PFSK-1 (cell line): ENCODE measurements at regions not wholly inside any gene's neighbourhood (a gene's known extent, or its start where the extent isn't known, plus 50 kb on each side); places are given as distances from the start of the nearest gene placed in this dataset.

Experiments used
- POLR2AphosphoS5 ChIP-seq: IDR thresholded peaks from 2 replicates; pipeline ENCODE4 v1.6.1; 2012; ENCODE audit warnings: low read depth, mild to moderate bottlenecking, control low read depth, low read length, moderate library complexity
- SIN3A ChIP-seq: IDR thresholded peaks from 2 replicates; pipeline ENCODE4 v1.6.1; 2012; ENCODE audit warnings: mild to moderate bottlenecking, low read length, moderate library complexity, borderline replicate concordance; ENCODE audit not compliant: insufficient read depth
- TAF1 ChIP-seq: IDR thresholded peaks from 2 replicates; pipeline ENCODE4 v1.6.1; 2012; ENCODE audit warnings: low read length, control low read depth, borderline replicate concordance; ENCODE audit not compliant: insufficient read depth
- TF ChIP-seq, protein P1 (sequence below), 2 experiments: IDR thresholded peaks; 2 replicates each; pipeline versions ENCODE4 v1.6.1 to v1.8.0; 2011 to 2012; ENCODE audit warnings: low read depth in 2 of 2, low read length in 2 of 2, control low read depth in 1 of 2, inconsistent platforms in 1 of 2, mild to moderate bottlenecking in 1 of 2, moderate library complexity in 1 of 2; ENCODE audit not compliant: insufficient read depth in 1 of 2

DNA sequence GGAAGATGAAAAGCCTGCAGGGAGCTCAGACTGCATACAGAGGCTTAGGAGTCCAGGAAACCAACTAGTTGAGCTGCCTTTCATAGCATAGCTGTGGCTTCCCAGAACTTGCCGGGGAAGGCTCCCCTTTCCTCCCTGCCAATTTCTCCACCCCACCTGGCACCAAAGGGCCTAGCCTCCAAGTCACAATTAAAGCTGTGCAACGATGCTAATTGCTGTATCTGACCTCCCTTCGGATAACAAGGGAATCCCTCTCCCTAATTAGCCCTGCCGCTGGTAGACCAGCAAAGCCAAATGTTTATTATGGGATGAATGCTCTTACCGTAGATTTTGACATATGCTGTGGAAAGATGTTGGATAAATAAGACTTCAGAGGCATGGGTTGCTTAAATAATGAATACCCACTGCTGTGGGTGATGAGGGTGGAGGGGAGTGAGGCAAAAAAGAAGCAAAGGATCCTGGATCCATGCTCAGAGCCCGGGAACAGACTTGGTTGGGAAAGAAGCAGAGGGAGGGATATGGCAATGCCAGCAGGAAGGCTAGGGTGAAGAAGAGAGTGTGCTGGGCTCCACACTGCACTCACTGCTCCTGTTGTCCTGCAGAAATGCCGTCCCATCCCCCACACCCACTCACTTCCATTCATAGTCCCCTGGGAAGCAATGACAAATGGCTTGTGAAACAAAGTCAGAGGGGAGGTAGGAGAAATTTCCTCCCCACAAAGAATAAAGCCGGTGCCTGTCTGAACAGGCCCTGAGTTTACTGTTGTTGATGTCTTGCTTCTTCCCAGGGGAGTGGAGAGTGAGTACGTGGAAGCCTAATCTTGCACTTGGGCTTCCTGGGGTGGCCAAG, 608.1 kb upstream of the CADM1 start:
- TF ChIP-seq POLR2AphosphoS5 (no peak), TAF1 (no peak), SIN3A (no peak)
- TF ChIP-seq, protein P1, sequence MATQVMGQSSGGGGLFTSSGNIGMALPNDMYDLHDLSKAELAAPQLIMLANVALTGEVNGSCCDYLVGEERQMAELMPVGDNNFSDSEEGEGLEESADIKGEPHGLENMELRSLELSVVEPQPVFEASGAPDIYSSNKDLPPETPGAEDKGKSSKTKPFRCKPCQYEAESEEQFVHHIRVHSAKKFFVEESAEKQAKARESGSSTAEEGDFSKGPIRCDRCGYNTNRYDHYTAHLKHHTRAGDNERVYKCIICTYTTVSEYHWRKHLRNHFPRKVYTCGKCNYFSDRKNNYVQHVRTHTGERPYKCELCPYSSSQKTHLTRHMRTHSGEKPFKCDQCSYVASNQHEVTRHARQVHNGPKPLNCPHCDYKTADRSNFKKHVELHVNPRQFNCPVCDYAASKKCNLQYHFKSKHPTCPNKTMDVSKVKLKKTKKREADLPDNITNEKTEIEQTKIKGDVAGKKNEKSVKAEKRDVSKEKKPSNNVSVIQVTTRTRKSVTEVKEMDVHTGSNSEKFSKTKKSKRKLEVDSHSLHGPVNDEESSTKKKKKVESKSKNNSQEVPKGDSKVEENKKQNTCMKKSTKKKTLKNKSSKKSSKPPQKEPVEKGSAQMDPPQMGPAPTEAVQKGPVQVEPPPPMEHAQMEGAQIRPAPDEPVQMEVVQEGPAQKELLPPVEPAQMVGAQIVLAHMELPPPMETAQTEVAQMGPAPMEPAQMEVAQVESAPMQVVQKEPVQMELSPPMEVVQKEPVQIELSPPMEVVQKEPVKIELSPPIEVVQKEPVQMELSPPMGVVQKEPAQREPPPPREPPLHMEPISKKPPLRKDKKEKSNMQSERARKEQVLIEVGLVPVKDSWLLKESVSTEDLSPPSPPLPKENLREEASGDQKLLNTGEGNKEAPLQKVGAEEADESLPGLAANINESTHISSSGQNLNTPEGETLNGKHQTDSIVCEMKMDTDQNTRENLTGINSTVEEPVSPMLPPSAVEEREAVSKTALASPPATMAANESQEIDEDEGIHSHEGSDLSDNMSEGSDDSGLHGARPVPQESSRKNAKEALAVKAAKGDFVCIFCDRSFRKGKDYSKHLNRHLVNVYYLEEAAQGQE (IDR thresholded peaks at IDR 0.05; ENCODE audit: insufficient read depth in 1 of 2, low read depth in 2 of 2, low read length in 2 of 2) = no peak
